DMS53 treated with DMSO at 0.1 percent for 48 hours (cell line): ENCODE measurements at regions not wholly inside any gene's neighbourhood (a gene's known extent, or its start where the extent isn't known, plus 50 kb on each side); places are given as distances from the start of the nearest gene placed in this dataset.
A peak's percentile ranks its signal among the peaks of the same experiment; 100 is the strongest.
"Not testable (repeated sequence)": the region's sequence is repeated elsewhere in the genome, so short reads cannot be mapped to it uniquely, and the experiment has no call there.

Experiments
- DNase-seq: peaks from one replicate; lab custom pipeline; 2025; ENCODE audit not compliant: unreplicated experiment; lab: John Stamatoyannopoulos, UW

GRCh38 chr5:101404531-101404930 lies 501.4 kb upstream of the ST8SIA4 start:
- DNase-seq: no peak

DNA sequence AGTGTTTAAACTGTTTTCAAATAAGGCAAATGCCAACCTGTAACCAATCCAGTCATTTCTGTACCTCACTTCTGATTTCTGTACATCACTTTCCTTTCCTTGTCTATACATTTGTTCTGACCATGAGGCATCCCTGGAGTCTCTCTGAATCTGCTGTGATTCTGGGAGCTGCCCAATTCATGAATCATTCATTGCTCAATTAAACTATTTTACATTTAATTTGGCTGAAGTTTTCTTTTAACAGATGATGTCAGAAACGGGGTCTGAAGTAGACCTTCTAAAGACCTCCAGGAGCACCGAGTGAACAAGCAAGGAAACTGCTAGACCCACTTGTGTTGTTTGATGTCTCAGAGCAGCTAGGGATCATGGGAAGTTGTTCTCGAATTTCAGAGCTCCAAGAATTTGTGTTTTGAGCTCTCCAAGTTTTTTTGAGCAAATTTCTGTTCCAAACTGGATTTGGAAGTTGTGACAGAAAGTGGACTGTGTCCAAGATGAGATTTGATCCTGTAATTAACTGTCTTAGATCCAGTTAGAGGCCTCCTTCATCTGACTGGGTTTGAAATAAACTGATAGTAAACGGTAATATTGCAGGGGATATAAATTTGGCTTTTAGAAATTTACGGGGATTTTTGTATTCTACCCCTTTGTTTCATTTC lies 490.8 kb upstream of the ST8SIA4 start:
- DNase-seq: no peak

DNA sequence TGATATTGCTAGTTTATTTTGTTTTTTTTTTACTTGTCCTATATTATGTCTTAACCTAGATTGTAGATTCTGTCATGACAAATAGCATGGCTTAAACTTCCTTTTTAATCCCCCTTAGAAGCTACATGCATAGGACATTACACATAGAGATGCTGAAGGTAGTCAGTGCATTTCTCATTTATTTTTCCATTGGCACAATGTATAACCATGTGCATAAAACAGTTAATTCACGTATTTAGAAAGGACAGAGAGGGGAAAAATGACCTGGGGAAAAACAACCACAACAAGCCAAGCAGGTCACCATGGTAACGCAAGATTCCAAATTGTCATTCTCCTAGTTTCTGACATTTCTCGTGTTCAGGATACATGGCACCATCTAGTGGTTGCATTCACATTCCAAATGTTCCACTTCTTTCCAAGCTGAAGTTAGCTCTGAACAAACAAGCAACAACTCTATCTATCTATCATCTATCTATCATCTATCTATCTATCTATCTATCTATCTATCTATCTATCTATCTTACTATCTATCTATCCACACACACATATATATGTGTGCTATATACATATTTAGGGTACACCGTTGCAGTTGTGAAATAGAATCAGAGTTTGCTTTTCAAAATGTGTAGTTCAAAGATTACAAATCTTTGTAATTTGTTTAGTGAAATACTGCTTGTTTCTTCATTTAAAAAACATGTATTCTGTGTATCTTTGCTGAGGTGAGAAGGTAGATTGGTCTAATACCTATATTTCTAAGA lies 487.2 kb upstream of the ST8SIA4 start:
- DNase-seq: peak; percentile 64

DNA sequence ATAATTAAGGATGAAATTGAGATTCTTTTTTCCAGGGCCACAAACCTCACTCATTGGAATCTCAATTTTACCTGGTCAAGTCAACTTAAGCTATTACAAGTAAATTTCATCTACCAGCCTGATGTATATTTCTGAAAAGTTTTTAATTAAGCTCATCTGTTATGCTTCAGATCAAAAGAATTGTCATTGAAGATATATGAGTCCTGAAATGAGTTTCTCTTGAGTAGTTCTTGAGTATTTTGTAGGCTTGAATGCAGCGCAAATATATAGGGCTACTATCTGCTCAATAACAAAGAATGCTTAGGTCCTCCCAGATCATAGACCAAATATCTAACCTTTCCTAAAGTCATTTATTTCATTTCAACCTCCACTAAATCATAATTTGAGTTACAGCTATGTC lies 482.2 kb upstream of the ST8SIA4 start:
- no peak for DNase-seq

DNA sequence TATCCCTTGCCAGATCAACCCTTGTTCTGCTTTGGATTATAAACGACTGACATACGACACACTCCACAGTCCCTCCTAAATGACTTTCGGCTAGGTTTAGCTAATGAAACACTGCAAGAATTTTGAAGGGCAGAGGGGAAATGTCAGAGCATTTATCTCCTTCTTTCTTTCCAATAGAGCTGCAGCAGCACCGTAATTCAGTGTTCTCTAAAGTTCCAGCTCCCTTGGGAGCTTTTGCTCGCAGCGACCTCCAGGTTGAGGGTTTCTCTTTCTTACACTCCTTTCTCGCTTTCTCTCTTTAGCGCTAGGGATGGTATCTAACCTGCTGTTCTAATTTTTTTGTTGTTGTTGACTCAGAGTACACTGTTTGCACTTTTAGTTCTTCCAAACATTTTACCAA lies 467.1 kb upstream of the ST8SIA4 start:
- no peak for DNase-seq

- DNase-seq: no peak
Observed at GRCh38 chr5:101364469-101364868, 461.4 kb upstream of the ST8SIA4 start.

DNA sequence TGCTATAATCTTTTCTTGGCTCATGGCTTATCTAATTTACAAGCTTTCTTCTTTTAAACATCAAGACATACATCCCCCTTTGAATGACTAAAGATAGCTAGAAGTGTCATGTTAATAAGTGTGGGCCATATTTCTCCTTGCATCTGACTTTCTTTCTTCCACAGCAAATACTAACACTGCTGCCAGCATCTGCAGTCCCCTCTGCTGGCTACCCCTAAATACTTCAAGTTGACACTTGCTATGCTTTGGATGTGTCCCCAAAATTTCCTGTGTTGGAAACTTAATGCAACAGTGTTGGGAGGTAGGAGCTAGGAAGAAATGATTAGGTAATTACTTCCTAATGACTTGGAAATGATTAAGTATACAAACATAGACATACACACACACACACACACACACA lies 459.0 kb upstream of the ST8SIA4 start:
- DNase-seq: no peak

- DNase-seq: no peak
Observed at GRCh38 chr5:101346906-101347305, 443.8 kb upstream of the ST8SIA4 start.

DNA sequence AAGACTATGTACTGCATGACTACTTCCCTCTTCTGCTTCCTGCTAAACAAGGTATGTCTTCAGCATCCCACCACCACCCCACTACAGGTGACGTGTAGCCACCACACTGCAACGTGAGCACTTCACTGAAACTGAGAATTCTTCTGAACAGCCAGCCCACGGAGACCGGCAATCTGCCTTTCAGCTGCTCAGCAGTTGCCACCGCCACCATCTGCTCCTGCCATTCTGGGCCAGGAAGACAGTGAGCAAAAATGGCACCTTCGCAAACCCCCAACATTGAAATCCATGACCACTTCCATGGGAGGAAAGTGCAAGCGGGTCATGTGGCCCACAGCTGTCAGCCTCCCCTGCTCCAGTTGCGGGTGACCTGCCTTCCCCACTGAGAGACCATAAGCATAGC lies 443.4 kb upstream of the ST8SIA4 start:
- DNase-seq: no peak

DNA sequence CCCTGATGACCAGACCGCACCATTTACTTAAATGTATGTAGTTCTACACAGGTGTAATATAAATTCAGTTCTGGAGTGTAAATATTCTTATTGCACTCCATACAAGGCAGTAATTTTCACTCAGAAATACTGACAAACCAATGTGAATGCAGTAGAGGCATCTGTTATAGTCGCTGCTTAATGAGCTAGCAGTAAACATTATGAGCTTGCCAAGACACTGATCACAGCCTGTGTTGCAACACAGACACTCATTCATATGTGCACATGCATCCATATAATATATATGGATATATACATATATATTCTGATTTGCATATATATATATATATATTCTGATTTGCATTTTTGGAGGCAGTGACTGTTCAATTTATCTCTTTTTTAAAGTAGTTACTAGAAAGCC lies 435.1 kb upstream of the ST8SIA4 start:
- DNase-seq: no peak

GRCh38 chr5:101327816-101328215 lies 424.7 kb upstream of the ST8SIA4 start:
- DNase-seq: no peak

DNA sequence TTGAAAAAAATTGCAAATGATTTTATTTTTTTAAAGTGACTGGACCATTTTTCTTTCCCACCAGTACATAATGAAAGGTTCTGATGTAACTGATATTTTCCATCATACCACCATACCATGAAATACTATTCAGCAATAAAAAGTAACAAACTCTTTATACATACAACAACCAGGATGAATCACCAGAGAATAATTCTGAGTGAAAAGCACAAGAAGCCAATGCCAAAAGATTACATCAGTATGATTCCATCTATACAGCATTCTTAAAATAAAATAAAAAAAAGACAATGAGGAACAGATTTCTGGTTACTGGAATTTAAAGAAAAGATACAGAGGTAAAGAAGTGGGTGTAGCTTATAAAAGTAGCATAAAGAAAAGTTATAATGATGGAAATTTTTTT lies 423.7 kb upstream of the ST8SIA4 start:
- DNase-seq: no peak

DNA sequence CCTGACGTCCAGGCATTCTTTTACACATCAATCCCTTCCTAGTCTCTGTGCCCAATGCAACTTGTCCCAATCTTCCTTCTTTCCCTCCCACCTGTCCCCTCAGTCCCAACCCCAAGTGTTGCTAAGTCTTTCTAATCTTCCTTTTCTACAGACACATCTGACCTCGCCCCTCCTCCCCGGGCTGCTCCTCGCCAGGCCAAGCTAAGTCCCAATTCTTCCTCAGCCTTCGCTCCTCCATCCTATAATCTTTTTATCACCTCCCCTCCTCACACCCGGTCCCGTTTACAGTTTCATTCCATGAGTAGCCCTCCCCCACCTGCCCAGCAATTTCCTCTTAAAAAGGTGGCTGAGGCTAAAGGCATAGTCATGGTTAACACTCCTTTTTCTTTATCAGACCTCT lies 413.3 kb upstream of the ST8SIA4 start:
- not testable (repeated sequence) for DNase-seq

- peak; percentile 98 for DNase-seq
Observed at GRCh38 chr5:101306391-101307137, 403.5 kb upstream of the ST8SIA4 start.

DNA sequence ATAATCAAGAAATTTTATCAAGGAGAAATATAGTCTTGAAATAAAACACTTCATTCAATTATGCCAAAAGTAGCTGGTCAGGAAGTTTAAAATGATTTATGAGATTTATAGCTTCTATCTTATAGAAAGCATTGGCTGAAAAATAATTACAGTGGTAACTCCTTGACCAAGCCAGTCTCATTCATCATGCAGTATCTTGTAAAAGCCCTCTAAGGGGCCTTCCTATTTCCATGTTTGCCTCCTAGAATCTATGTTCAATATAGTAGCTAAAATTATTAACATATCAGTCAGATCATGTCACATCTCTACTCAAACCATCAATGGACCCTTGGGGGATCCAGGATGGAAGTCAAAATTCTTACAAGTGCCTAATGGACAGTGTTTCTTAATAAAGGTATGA lies 393.4 kb upstream of the ST8SIA4 start:
- no peak for DNase-seq

GRCh38 chr5:101292199-101292598 lies 389.1 kb upstream of the ST8SIA4 start:
- peak; percentile 54 for DNase-seq

GRCh38 chr5:101290761-101291160 lies 387.7 kb upstream of the ST8SIA4 start:
- DNase-seq: not testable (repeated sequence)

DNA sequence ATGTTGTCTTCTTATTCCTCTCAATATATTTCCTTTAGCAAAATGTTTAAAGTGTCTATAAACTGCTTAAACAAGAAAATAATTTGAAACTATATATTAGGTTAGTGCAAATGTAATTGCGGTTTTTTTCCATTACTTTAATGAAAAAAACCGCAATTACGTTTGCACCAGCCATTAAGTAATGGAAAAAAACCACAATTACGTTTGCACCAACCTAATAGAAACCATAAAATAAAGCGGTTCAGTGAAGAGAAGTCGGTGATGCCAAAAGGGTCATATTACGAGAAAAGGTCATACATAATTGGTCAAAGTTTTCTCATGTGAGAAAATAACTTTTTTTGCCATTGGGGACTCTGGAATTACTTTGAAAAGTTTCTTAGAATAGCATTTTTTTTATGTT lies 385.6 kb upstream of the ST8SIA4 start:
- no peak for DNase-seq

DNA sequence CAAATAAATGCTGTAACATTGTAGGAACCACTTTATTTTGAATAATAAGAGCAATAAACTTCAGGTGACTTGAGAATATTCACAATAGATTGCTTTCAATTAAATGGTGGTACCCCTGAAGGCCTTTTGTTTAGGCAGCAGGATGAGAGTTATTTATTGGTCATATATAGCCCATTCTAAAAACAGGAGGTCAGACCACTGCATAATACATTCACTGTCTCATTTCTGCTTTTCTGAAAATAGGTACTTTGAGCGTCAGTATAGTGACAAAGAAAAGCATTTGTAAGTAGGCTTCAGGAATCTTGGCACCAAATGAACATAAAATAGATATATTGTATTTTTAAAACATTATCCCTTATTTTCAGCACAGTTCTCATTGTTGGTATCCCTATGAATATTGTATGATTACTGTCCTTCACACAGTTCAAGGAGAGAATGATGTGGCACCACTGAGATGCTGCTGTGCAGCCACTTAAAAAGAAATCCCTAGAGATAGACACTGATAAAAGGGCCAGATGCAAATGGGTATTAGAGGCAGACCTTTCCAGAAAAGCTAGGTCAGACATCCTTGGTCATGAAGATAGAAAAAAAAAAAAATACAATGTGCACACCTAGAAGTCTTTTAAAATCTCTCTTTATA lies 381.8 kb upstream of the ST8SIA4 start:
- no peak for DNase-seq

DNA sequence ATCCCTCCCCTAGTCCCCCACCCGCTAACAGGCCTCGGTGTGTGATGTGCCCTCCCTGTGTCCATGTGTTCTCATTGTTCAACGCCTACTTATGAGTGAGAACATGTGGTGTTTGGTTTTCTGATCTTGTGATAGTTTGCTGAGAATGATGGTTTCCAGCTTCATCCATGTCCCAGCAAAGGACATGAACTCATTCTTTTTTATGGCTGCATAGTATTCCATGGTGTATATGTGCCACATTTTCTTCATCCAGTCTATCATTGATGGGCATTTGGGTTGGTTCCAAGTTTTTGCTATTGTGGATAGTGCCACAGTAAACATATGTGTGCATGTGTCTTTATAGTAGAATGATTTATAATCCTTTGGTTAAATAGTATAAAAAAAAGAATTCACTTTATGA lies 380.9 kb upstream of the ST8SIA4 start:
- DNase-seq: not testable (repeated sequence)

- no peak for DNase-seq
Observed at GRCh38 chr5:101278917-101279316, 375.8 kb upstream of the ST8SIA4 start.
